NCI-H1436 treated with DMSO at 0.1 percent for 48 hours (cell line): ENCODE measurements at regions not wholly inside any gene's neighbourhood (a gene's known extent, or its start where the extent isn't known, plus 50 kb on each side); places are given as distances from the start of the nearest gene placed in this dataset.

Source experiments
- DNase-seq: peaks from one replicate; lab custom pipeline; 2025; lab: John Stamatoyannopoulos, UW

DNA sequence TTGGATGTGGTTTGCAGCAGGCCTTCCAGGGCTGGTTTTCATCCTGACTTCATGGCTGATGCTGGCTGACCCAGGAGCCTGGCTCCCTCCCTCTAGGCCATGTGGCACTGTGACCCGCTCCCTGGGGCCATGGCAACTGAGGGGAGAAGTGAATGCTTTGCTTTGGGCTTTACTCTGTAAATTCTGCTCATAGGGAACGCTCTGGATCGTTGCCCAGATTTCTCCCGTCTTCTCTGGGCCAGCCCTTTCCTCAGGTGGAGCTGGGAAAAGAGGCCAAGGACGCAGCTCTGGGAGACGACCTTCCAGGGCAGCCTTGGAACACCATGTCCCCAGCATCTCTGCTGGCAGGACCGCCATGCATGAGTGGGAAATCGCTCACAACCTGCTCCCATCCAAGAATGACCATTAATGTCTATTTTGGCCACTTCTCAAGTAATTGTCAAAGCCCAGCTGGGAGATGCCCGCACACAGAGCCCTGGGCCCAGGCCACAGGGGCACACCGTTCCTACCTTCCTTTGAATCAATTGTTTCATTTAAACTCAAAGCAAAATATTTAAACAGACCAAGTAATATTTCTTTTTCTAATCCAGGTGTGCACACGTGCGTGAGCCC is 321.8 kb downstream of the TEX29 start:
- no peak for DNase-seq

DNA sequence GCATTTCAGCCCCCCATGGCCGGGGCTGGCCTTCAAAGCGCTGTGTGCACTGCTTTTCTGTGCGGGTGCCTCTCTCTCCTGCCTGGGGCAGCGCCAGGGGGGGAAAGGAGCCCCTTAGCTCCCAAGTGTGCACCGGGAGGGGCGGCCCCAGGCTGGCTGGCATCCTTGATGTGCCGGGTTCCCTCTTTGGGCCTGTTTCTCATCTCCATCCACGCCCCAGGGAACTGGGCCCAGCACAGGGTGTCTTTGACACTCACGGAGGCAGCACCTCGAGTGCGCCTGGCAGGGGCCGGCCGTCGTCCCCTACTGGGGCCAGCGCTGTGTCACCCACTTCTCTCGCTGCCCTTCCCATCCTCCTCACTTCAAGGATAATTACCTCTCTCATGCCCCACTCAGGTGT is 324.3 kb downstream of the TEX29 start:
- DNase-seq = no peak

DNA sequence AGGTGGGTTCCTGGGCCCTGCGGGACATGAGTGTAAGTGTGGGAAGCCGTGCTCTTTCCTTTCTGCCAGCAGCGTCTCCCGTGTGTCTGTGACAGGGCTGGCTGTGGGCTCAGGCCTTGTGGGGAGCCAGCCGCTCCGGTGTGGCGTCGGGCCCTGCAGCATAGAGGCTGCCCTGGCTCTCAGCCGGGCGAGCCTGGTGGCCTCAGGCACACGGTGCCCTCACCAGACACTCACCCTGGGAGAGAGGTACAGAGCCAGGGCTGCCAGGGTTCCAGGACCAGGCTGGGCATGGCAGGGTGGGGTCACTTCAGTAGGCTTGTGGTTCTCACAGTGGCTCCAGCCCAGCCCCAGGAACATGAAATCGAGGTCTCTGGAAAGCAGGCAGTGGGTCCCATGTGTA is 324.8 kb downstream of the TEX29 start:
- DNase-seq = no peak

DNA sequence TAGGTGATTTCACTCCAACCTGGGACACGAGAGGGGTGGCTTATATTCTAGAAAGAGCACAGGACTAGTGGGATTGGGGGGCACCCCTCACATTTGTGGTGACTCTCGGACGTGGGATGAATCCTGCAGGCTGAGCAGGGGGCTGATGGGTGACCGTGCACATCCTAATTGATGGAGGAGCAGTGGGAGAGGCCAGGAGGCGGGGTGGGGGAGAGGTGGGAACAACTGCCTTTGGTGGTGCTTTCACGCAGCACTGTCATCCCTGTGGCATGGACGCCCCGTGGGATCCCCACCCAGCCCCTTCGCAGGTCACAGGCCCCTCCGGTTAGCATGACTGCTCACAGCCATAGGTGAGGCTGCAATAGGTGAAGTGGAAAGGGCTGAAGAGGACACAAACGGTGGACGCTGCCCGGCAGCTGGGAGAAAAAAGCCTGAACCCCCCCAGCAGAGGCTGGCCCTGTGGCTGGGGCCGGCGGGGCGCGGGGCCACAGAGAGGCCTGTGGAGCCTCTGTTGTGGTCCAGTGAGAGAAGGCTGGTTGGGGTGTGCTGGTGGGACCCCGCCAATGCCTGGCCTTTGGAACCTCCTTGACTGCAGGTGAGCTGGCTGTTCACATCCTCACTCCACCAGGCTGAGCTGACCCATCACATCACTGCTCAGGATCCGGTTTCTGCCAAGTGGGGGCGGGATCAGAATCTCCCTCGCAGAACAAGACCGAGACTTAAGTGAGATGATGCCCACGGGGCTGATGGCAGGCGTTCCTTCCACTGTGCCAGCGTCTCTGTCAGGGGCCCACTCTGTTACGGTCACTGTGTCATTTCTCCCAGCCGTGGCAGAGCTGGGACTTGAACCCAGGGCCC is 325.4 kb downstream of the TEX29 start:
- DNase-seq = no peak

DNA sequence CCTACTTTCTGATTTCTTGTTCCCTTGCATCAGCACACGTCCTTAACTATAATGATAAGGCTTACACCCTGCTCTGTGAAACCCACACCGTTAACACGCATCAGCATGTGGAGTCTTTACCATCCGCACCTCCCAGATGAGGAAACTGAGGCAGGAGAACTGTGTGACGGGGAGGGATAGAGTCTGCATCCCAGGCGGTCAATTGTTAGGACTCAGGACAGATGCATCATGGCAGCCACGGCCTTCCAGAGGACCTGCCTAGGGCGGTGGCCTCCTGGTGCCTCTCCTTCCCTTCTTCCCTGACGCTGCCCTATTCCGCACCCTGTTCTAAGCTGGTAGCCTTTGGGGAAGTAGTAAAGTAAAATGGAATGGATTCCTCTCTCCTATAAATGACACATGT is 326.0 kb downstream of the TEX29 start:
- no peak for DNase-seq

DNA sequence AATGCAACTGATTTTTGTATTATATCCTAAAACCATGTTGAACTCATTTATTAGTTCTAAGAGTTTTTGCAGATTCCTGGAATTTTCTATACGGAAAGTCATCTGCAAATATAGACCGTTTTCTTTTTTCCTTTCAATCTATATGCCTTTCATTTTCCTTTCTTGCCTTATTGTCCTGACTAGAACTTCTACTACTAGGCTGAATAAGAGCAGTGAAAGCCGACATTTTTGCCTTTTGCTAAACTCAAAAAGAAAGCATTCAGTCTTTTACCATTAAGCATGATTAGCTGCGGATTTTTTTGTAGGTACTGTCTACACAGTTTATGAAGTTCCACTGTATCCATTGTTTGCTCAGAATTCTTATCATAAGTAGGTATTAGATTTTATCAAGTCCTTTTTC is 328.4 kb downstream of the TEX29 start:
- DNase-seq = no peak

DNA sequence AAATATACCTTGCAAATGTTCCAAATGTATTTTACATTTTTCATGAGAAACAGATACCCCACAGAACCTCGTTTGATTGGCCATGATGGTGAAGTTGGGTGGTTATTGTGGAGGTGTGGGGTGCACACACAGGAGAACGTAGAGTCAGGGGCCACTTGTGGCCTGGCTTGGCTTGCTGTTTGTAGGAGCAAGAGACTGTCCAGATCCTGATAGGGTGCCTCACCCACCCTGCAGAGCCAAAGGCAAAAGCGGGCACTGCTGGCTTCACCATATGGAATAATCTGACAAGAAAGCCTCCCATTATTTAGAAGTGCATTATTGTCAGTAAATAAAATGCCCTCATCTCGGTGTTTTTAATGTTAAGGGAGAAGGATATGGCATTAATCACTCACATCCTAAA is 330.2 kb downstream of the TEX29 start:
- DNase-seq = no peak

DNA sequence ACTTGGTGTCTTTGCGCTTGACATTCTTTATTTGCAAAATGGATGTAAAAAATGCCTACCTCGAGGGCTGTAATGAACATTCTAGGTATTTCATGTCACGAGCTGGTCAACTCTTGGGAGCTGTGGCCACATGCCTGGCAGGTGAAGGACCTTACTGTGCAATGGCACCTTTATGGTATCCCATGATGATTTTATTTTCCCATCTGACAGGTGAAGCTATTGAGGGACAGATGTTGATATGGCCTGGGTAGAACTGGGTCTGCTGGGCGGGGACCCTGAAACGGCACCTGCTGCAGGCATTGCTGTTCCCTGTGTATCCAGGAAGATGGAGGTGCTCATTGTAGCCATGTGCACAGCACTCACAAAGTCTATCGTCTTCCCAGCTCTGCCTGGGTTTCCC is 332.2 kb downstream of the TEX29 start:
- DNase-seq = no peak

DNA sequence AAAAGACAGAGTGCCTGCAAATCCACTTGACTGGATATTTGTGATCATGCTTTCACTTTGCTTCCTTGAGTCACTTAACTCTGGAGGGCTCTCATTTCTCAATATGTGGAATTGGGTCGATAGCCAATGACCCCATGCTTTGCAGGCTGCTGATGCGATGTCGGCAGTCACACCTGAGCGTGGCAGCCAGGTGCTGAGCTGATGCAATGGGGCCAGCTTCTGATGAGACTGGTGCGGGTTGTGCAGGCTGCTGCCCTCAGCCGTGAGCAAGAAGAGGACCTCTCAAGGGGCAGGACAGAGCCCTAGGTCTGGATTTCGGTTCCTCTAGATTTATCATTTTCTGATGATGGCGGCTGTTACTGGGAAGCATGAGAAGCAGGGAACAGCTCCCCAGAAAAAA is 334.1 kb downstream of the TEX29 start:
- DNase-seq = no peak

DNA sequence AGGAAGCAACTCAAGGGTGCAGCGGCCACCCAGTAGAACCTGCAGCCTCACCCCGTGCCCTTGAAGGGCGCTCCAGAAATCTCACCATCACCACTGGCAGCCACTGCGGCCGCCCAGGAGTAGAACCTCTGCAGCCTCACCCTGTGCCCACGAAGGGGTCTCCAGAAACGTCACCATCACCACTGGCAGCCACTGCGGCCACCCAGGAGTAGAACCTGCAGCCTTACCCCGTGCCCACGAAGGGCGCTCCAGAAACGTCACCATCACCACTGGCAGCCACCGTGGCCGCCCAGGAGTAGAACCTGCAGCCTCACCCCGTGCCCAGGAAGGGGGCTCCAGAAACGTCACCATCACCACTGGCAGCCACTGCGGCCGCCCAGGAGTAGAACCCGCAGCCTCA is 336.0 kb downstream of the TEX29 start:
- no peak for DNase-seq

DNA sequence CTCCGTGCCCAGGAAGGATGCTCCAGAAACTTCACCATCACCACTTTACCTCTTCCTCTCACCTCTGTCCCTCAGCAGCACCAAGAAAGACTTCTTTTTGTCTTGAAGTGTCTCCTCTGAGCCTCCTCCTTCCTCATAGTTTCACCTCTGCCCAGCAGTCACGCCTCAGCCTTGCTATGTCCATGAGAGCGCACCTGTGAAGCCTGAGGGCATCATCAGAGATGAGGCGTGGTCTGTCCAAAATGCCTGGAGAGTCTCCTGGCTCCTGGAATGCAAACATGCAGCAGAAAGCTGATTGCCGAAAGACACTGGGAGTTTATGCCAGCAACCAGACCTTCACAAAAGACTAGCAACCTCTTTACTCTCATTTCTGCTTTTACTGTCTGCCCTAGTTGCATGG is 336.6 kb downstream of the TEX29 start:
- DNase-seq = no peak

DNA sequence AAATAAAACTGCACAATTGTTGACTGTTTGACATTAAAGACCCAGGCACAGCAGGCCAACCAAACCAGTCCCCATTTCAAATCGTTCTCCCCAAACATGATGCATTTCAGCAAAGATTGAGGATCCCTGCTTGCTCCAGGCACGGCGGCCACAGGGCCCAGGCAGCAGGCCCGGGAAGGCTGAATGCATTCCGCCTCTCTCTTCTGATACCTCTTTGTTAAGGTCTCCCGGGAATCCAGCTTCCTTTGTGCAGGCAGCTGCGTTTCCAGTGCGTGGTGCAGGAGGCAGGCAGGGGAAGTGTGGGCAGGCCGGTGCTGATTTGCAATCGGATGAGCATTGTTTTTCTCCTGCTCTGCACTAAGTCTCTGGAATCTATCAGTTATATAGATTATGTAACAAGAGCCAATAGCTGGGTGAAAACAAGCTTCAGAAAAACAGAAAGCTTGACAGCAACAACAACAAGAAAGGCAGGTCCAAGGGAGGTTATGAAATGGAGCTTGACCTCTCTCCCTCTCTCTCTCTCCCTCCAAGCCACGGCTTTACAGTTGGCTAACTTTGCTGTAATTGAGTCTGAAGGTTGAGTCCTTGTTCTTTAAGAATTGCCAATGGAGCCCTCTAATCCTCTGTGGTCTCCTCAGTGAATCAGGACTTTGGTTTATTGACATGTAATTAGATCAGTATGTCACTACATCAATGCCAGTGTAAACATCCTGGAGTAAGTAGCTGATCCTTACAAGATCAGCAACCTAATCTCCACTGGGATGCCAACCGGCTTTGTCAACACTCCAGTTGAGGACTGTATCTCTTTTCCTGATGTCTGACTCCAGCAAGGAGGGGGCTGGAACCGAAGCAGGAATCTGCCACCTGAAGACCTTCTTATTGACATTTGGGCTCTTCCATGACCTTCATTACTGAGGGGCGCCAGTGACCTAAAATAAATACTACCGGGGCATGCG is 338.0 kb downstream of the TEX29 start:
- DNase-seq = peak; percentile 67

DNA sequence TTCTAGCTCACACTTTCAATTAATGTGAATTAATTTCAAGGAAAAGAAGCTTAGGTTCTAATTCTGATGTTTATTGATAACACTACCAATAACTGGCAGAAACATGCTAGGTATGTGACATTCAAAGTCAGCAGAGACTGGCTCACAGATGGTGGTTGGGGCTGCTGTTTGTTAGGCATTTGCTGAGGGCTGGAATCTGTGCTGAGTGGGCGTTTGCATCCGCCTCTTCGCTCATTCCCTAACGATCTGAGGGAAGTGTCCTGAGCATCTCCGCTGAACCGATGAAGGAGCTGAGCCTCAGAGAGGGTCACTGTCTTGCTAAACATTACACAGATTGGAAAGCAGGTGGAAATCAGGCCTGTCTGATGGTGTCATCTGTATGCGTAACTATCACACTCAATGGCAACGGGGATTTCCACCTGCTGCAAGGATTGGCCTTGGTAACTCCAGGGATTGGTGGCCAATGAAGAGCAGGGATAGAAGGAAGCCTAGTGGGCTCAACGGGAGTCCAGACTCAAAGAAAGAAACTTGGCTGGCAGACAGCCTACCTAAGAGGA is 338.9 kb downstream of the TEX29 start:
- DNase-seq = no peak

DNA sequence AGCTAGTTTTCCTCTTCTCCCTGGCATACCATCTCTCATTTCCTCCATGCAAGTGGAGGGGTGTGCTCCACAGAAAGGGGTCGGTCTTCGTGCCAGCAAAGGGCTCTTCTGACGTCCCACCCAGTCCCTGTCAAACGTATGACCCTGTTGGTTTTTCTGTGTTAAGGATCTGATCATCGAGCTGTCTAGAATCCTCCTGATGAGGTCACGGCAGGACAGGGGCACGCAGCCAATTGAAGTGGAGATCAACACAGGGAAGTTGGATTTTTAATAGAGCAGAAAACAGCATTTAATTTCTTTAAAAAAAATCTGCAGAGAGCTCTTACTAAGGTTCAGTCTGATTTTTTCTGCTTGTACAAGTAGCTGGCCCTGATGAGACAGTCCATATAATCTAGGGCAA is 339.4 kb downstream of the TEX29 start:
- DNase-seq = no peak

DNA sequence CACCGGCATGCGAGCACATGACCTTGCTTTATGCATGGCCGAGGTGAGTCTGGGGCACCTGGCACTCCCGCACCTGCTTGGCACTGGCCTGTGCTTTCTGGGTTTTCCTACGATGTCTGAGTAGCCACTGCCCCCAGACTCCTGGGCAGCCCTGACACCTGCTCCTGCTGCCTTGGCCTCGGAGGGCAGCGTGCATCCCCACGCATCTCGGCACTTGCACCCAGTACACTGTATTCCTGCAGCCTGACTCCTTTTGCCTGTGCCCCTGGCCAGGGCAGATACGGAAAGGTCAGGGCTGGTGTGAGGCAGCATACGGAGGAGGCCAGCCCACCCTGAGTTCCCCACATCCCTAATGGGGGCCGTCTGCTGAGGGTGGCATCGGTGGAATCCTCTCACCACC is 340.6 kb downstream of the TEX29 start:
- no peak for DNase-seq

DNA sequence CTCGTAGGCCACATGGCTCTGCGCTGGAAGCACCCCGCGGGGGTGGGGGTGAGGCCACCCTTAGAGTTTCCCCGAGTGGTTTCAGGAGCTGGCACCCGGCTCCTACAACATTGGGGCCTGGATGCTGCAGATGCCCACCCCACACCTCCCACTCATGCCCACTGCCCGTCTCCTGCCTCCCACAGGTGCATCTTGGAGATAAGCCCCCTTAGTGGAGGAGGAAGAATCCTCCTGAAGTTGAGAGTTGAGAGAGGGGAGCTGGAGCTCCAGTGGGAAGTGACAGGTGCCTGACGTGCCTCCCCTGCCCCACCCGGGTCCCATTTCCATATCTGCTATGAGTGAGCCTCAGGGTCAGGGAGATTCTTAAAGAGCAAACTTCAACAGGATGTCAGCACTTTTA is 341.3 kb downstream of the TEX29 start:
- no peak for DNase-seq

DNA sequence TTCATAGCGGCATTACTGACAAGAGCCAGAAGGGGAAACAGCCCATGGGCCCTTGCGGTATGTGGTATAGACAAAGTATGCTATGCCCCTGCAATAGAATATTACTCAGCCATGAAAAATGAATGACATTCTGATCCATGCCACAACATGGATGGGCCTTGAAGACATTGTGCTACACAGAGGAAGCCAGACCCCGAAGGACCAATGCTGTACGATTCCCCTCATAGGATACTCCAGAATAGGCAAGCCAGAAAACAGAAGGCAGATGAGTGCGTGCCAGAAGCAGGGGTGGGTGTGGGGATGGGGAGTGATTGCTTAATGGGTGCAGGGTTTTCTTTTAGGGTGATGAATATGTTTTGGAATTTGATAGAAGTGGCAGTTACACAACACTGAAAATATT is 342.0 kb downstream of the TEX29 start:
- no peak for DNase-seq

DNA sequence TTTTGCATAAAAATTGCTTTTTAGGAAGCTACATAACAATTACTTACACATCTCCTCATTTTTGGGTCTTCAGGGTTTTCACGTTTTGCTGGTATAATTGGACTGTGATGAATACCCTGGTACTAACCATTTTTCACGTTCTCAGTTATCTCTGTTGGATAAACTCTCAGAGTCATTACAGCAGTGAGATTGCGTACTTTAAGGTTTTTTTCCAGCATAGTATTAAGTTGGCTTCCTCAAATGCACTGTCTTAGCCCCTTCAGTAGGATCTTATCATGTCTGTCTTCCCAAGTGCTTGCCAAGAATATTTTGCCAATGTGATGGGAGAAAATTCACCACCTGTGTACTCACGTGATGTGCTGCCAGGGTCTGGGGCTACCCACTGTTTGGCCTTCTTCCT is 342.5 kb downstream of the TEX29 start:
- no peak for DNase-seq

DNA sequence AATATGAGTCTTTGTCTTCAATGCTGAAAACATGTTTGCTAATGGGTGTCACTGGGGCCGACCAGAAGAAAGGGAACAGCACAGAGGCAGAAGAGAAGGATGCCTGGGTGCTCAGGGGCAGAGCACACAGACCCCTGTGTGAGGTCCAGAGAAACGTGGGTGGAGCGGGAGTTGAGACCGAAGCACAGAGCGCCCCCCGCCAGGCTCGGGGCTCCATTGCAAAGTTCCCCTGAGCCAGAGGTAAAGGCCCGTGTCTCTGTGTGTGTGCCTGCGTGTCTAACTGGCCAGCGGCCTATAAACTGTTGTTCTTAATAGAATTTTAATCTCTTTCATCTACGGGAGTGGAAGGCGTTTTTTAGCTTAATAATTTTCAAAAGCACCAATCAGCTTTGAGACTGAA is 343.1 kb downstream of the TEX29 start:
- no peak for DNase-seq

DNA sequence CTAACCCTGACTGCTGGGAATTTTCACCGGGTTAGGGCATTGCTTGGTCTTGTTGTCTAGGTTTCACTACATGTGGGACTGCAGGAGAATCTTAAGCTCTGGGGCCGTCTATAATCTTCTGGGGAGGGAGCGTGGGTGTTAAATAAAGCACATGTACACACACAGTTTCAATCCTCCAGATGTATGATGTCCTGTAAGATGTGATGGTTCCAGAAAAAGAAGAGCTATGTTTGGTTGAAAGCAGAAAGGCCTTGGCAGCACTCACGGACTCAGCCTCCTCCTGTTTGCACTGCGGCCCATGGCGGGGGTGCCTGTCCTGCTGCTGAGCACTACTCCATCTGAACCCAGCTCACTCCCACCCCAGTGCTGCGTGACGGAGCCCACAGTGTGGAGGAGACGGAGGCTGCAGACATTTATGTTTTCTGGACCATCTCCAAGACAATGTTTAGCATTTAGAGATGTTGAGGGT is 343.5 kb downstream of the TEX29 start:
- DNase-seq = no peak

DNA sequence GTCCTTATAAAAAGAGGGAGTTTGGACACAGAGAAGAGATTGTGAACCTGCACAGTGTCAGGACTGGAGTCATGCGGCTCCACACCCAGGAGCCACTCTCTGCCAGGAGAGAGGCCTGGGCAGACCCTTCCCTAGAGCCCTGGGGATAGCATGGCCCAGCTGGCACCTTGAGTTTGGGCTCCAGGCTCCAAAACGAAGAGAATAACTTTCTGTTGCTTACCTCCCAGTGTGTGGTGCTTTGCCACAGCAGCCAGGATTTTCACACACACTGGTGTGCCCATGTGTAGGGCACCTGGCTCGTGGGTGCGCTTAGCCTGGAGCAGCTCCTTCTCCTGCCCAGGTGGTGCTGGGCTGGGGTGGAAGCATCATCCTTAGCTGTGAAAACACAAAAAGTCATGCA is 344.3 kb downstream of the TEX29 start:
- no peak for DNase-seq

DNA sequence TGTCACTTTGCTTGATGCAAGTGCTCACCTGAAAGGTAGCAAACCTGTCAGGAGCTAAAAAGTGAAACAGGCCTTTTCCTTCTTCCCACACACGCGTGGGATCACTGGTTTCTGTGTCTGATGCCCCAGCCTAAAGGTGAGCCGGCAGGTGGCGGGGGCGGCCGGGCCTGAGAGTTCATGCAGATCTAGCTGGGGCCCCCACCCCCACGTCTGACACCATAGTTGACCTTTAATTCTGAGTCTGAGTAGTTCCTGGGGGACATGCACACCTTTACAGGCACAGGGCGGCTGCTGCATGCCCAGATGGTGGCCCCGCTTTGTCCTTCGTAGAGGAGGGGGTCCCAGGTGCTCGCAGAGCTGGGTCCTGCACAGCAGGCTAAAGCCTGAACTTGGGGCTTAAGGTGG is 345.3 kb downstream of the TEX29 start:
- no peak for DNase-seq
